AG09309 (cell line): ENCODE measurements at regions not wholly inside any gene's neighbourhood (a gene's known extent, or its start where the extent isn't known, plus 50 kb on each side); places are given as distances from the start of the nearest gene placed in this dataset.

Experiments
- DNase-seq: peaks from one replicate; pipeline ENCODE4 v3.0.0-alpha.2; 2010; ENCODE audit warnings: low read depth
- H3K4me3 ChIP-seq: 2 replicates; pipeline ENCODE4 v1.5.1; 2011; ENCODE audit warnings: mild to moderate bottlenecking, low read depth, low read length, moderate library complexity; ENCODE audit not compliant: control insufficient read depth
- TF ChIP-seq, protein P1 (sequence below): IDR thresholded peaks from 2 replicates; pipeline ENCODE4 v1.5.1; 2011; ENCODE audit warnings: mild to moderate bottlenecking, low read depth, low read length, inconsistent platforms; ENCODE audit not compliant: insufficient read depth, control insufficient read depth; ENCODE audit errors: missing control alignments

DNA sequence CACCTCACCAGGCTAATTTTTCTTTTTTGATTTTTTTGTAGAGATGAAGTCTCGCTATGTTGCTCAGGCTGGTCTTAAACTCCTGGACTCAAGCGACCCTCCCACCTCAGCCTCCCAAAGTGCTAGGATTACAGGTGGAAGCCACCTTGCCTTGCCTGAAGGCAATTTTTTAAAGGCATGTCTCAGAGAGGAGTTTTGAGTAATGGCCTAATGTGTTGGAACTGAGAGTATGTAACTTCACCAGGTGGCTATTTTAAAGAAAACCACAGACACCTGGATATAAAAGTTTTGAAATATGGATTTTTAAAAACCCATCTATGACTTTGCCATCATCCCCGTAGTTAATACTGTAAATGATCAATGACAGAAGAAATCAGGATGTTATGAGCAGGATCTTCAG is 119.8 kb upstream of the ATP8B1 start:
- H3K4me3 ChIP-seq, result no peak overlapping the region
- TF ChIP-seq, protein P1, sequence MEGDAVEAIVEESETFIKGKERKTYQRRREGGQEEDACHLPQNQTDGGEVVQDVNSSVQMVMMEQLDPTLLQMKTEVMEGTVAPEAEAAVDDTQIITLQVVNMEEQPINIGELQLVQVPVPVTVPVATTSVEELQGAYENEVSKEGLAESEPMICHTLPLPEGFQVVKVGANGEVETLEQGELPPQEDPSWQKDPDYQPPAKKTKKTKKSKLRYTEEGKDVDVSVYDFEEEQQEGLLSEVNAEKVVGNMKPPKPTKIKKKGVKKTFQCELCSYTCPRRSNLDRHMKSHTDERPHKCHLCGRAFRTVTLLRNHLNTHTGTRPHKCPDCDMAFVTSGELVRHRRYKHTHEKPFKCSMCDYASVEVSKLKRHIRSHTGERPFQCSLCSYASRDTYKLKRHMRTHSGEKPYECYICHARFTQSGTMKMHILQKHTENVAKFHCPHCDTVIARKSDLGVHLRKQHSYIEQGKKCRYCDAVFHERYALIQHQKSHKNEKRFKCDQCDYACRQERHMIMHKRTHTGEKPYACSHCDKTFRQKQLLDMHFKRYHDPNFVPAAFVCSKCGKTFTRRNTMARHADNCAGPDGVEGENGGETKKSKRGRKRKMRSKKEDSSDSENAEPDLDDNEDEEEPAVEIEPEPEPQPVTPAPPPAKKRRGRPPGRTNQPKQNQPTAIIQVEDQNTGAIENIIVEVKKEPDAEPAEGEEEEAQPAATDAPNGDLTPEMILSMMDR, result no peak
- DNase-seq, result no peak

DNA sequence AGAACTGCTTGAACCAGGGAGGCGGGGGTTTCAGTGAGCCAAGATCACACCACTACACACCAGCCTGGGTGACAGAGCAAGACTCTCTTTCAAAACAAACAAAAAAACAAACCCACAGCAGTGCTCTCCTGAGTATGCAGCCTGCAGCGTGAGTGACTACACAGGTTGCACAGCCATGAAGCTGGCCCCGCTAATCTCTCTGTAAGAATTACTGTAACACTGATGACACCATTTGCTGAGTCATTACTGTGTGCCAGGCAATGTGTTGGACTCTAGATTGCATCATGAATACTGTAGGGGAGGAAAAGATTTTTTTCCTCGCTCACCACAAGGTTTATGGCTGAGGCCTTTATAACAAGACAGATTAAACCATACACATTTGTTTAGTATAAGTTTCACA is 118.6 kb upstream of the ATP8B1 start:
- TF ChIP-seq, protein P1, result no peak
- H3K4me3 ChIP-seq, result no peak overlapping the region
- DNase-seq, result no peak

DNA sequence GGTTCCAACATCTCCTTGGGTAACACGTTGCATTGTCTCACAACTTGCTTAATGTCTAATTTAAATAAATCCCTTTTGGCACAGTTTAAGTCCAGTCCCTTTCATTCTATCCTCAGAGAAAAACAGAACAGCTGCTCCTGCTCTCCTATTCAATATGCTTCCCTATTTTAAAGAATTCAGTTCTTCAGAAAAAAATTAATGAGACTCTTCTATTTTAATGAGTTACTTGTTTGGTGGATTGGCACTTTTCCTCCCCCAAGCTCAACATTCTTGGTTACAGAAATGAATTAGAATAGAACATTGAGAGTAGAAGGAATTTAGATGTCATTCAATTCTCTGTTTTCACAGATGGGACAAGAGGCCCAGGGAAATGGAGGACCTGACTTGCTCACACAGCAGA is 116.9 kb upstream of the ATP8B1 start:
- no peak for DNase-seq

DNA sequence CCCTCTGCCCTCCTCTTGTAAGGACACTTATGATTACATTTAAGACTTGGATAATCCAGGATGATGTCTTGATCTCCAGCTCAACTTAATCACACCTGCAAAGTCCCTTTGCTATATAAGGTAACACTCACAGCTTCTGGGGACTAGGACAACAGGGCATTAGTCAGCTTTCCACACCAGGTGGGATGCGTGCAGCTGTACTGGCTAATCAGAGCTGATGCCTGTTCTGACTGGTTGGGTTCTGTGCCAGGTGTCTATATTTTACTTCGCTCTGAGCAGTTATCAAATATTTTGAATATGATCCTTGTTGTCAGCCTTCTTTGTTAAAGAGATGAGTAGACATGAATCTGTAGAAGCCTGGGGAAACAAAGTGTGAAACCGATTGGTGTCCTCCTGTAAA is 115.5 kb upstream of the ATP8B1 start:
- no peak overlapping the region for H3K4me3 ChIP-seq
- DNase-seq, result no peak
- TF ChIP-seq, protein P1, result no peak

More for the DNA sequence above, 116.9 kb upstream of the ATP8B1 start:
- TF ChIP-seq, protein P1, result no peak
- no peak overlapping the region for H3K4me3 ChIP-seq

DNA sequence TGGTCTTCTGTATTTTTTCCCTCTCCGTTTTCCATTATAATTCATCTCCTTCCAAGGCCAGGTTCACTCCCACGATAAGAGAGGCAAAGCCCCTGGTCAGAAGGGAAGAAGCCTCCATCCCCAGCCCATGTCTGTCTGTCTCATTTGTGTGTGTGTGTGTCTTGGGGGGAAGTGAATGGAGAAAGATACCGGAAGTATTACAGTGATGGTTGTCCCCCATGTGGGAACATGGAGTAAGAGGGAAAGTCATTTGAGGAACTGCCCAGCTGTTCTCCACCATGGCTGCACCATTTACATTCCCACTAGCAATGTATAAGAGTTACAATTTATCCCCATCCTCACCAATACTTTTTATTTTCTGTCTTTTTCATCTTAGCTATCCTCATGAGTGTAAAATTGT is 113.6 kb upstream of the ATP8B1 start:
- H3K4me3 ChIP-seq, result no peak overlapping the region
- TF ChIP-seq, protein P1, result no peak
- DNase-seq, result no peak

DNA sequence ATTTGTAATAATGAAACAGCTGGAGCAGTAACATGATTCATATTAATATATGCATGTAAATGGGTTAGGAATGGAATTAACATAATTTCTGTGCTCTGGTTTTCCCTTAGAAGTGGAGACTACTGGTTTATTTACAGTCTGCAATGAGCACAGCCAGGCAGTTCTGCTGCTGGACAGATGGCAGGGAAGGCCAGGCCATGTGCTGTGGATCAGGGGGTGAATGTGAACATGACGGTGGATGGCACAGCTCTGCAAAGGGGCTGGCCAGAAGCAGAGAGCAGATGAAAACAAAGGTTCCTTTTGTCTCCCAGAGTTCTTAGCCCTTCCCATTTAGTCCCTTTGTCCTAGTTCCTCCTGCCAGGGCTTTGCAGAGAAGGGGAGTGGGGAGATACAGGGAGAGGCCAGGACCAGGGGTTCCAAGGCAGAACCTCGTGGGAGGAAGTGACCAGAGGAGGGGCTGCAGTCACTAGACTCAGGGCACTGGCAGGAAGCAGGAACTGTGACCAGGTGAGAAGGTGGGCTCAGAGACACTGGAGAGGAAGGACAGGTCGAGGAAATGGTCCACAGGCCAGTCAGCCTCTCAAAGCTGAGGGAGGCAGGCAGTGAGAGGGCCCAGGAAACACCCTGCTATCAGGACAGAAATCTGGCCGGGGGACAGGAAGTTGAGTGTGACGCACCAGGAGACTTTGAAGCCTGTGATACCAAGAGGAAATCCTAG is 112.9 kb upstream of the ATP8B1 start:
- no peak for DNase-seq
- TF ChIP-seq, protein P1, result no peak

More for the DNA sequence above, 112.9 kb upstream of the ATP8B1 start:
- no peak overlapping the region for H3K4me3 ChIP-seq
